OCI-LY3 (cell line): ENCODE measurements at regions not wholly inside any gene's neighbourhood (a gene's known extent, or its start where the extent isn't known, plus 50 kb on each side); places are given as distances from the start of the nearest gene placed in this dataset.

Source experiments
- H2AFZ ChIP-seq: fragments of 200-600, 300-600 bp; shearing (Covaris generic); 2 replicates; pipeline ENCODE4 v1.6.0; 2014; ENCODE audit warnings: antibody characterized with exemption, low read depth, low read length
- H3K27ac ChIP-seq: fragments of 200-600, 300-600 bp; sonication (generic); 2 replicates; pipeline ENCODE4 v1.5.1; 2014; ENCODE audit warnings: mild to moderate bottlenecking, low read length, moderate library complexity, mixed read lengths
- H3K27me3 ChIP-seq: fragments of 200-600, 300-600 bp; sonication (generic); 2 replicates; pipeline ENCODE4 v1.6.1; 2014; ENCODE audit warnings: low read depth, low read length, mixed read lengths
- H3K36me3 ChIP-seq: fragments of 200-600, 300-600 bp; sonication (generic); replicated peaks from 2 replicates; pipeline ENCODE3; 2014; ENCODE audit warnings: low read depth, low read length, mixed read lengths
- H3K4me1 ChIP-seq: fragments of 300-600, 200-600 bp; sonication (generic); 2 replicates; pipeline ENCODE4 v1.6.1; 2014; ENCODE audit warnings: low read length, mixed read lengths
- H3K4me2 ChIP-seq: fragments of 200-600, 300-600 bp; sonication (generic); 2 replicates; pipeline ENCODE4 v1.6.1; 2014; ENCODE audit warnings: low read length, mixed read lengths
- H3K4me3 ChIP-seq: fragments of 300-600, 200-600 bp; sonication (generic); 2 replicates; pipeline ENCODE4 v1.5.1; 2014; ENCODE audit warnings: antibody characterized with exemption, mild to moderate bottlenecking, low read length, moderate library complexity
- H3K79me2 ChIP-seq: fragments of 300-600, 200-600 bp; shearing (Covaris generic); 2 replicates; pipeline ENCODE4 v1.6.1; 2014; ENCODE audit warnings: mild to moderate bottlenecking, low read length, mixed read lengths
- H3K9ac ChIP-seq: fragments of 300-600, 200-600 bp; shearing (Covaris generic); 2 replicates; pipeline ENCODE4 v1.6.0; 2014; ENCODE audit warnings: mild to moderate bottlenecking, low read length, moderate library complexity
- H3K9me3 ChIP-seq: fragments of 200-600, 300-600 bp; shearing (Covaris generic); 2 replicates; pipeline ENCODE4 v1.6.1; 2014; ENCODE audit warnings: low read length, mixed read lengths; ENCODE audit not compliant: insufficient read depth
- H4K20me1 ChIP-seq: fragments of 200-600, 300-600 bp; sonication (generic); 2 replicates; pipeline ENCODE4 v1.6.1; 2016; ENCODE audit warnings: low read length, mixed read lengths; ENCODE audit not compliant: insufficient read depth
- EZH2phosphoT487 ChIP-seq: fragments of 200-600 bp; shearing (Covaris generic); IDR thresholded peaks from 2 replicates; pipeline ENCODE4 v1.6.1; 2018; ENCODE audit warnings: antibody characterized with exemption, mixed run types, low read depth
- TF ChIP-seq, protein P1 (sequence below): fragments of 200-600, 300-600 bp; sonication (generic); IDR thresholded peaks from 2 replicates; pipeline ENCODE4 v1.5.1; 2014; ENCODE audit warnings: antibody characterized with exemption, low read length, low read depth

DNA sequence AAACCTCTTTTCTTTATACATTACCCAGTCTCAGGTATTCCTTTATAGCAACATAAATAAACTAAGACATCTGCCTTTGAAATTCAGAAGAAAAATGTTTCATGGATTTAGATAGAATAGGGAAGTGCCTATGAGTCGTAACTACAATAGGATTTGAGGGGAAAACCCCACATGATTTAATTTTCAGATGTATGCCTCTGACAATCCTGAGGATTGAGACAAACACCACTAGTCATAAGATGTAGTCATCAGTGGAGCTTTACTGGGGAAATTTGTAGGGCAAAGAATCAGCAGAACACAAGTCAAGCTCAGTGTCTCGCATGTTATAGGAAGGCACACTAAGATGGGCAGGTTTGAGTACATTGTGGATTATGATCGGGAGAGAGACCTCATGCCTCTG, 566.4 kb downstream of the BMP2 start:
- Histone ChIP-seq H3K27ac (no peak overlapping the region), H3K4me3 (no peak overlapping the region), H3K4me2 (no peak overlapping the region), H2AFZ (no peak overlapping the region), H3K9ac (no peak overlapping the region), H3K9me3 (no peaks in the 10 kb centered on the region), H3K36me3 (no peaks in the 10 kb centered on the region), H3K27me3 (no peaks in the 10 kb centered on the region), H4K20me1 (no peaks in the 10 kb centered on the region), H3K79me2 (no peaks in the 10 kb centered on the region), H3K4me1 (no peaks in the 10 kb centered on the region)
- no peak for TF ChIP-seq EZH2phosphoT487
- TF ChIP-seq, protein P1, sequence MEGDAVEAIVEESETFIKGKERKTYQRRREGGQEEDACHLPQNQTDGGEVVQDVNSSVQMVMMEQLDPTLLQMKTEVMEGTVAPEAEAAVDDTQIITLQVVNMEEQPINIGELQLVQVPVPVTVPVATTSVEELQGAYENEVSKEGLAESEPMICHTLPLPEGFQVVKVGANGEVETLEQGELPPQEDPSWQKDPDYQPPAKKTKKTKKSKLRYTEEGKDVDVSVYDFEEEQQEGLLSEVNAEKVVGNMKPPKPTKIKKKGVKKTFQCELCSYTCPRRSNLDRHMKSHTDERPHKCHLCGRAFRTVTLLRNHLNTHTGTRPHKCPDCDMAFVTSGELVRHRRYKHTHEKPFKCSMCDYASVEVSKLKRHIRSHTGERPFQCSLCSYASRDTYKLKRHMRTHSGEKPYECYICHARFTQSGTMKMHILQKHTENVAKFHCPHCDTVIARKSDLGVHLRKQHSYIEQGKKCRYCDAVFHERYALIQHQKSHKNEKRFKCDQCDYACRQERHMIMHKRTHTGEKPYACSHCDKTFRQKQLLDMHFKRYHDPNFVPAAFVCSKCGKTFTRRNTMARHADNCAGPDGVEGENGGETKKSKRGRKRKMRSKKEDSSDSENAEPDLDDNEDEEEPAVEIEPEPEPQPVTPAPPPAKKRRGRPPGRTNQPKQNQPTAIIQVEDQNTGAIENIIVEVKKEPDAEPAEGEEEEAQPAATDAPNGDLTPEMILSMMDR: no peak

DNA sequence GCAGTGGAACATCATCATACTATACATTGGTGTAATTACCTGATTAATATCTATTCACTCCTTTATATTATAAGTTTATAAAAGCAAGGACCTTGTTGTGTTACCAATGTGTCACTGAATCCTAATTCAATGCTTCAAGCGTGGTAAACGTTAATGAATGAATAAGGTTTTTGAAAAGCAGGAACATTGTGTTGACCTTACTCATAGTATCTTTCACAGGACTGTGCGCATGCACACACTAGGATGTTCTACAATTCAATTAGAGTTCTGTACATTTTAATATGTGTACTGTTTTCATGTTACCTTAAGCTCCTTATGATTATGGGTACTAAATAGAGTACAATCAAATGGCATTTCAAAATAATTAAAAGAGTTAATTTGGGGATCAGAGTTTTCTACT, 578.5 kb downstream of the BMP2 start:
- Histone ChIP-seq H3K27me3 (no peaks in the 10 kb centered on the region), H3K4me1 (no peaks in the 10 kb centered on the region), H3K36me3 (no peaks in the 10 kb centered on the region), H2AFZ (no peak overlapping the region), H4K20me1 (no peaks in the 10 kb centered on the region), H3K9ac (no peak overlapping the region), H3K4me3 (no peak overlapping the region), H3K9me3 (no peaks in the 10 kb centered on the region), H3K4me2 (no peak overlapping the region), H3K79me2 (no peaks in the 10 kb centered on the region), H3K27ac (no peak overlapping the region)
- TF ChIP-seq, protein P1: no peak
- no peak for TF ChIP-seq EZH2phosphoT487

DNA sequence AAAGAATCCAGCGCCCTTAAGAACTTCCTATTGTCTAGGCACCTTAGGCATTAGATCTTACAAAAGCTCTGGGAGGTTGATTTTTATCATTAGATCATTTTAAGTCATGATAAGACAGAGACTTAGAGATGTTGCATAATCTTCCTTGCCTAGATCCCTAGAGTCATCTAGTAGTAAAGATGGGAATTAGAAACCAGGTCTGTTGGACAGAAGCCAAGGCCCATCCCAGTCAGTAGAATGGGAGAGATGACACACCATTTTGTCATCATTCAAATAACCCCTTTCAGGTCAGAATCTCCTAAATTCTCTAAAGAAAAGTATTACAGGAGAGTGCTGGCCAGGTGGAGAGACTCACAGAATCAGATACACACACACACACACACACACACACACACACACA, 579.1 kb downstream of the BMP2 start:
- Histone ChIP-seq H4K20me1 (no peaks in the 10 kb centered on the region), H3K27me3 (no peaks in the 10 kb centered on the region), H3K4me3 (no peak overlapping the region), H3K79me2 (no peaks in the 10 kb centered on the region), H3K9me3 (no peaks in the 10 kb centered on the region), H2AFZ (no peak overlapping the region), H3K27ac (no peak overlapping the region), H3K4me1 (no peaks in the 10 kb centered on the region), H3K9ac (no peak overlapping the region), H3K36me3 (no peaks in the 10 kb centered on the region), H3K4me2 (no peak overlapping the region)
- no peak for TF ChIP-seq EZH2phosphoT487
- TF ChIP-seq, protein P1: no peak

DNA sequence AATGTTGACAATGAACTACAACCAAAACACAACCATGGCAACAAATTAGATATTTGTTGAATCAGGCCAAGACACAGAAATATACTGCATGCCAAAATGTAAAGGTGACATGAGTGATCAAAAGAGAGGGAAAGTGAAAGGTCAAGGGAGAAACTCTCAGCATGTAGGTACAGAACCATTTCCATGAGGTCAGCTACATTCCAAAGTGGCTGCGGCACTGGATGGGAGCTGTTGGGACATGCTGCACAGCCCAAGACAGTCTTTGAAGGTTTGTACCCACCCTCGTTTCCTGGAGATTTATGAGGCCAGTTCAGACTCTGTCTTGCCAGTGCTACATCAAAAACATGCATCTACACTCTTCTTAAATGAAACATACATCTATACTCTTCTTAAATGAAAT, 579.9 kb downstream of the BMP2 start:
- Histone ChIP-seq H3K27me3 (no peaks in the 10 kb centered on the region), H3K27ac (no peak overlapping the region), H3K4me3 (no peak overlapping the region), H3K9me3 (no peaks in the 10 kb centered on the region), H4K20me1 (no peaks in the 10 kb centered on the region), H3K79me2 (no peaks in the 10 kb centered on the region), H3K4me1 (no peaks in the 10 kb centered on the region), H3K4me2 (no peak overlapping the region), H3K36me3 (no peaks in the 10 kb centered on the region), H2AFZ (no peak overlapping the region), H3K9ac (no peak overlapping the region)
- TF ChIP-seq, protein P1: no peak
- TF ChIP-seq EZH2phosphoT487: no peak
